Glutamatergic neuron (in vitro differentiated cells): ENCODE measurements at regions not wholly inside any gene's neighbourhood (a gene's known extent, or its start where the extent isn't known, plus 50 kb on each side); places are given as distances from the start of the nearest gene placed in this dataset.

Experiments
- DNase-seq: peaks from one replicate; pipeline ENCODE4 v3.0.0; 2022
- H3K27ac Mint-ChIP-seq: one replicate; pipeline ENCODE4 v1.8.0; 2020; ENCODE audit warnings: mild to moderate bottlenecking, mixed read lengths, inconsistent platforms; ENCODE audit not compliant: unreplicated experiment
- H3K27me3 Mint-ChIP-seq: one replicate; pipeline ENCODE4 v1.8.0; 2020; ENCODE audit warnings: mild to moderate bottlenecking, moderate library complexity, mixed read lengths, inconsistent platforms; ENCODE audit not compliant: unreplicated experiment
- H3K36me3 Mint-ChIP-seq: one replicate; pipeline ENCODE4 v1.8.0; 2020; ENCODE audit warnings: mild to moderate bottlenecking, mixed read lengths, inconsistent platforms; ENCODE audit not compliant: unreplicated experiment
- H3K4me1 Mint-ChIP-seq: one replicate; pipeline ENCODE4 v1.8.0; 2020; ENCODE audit warnings: mild to moderate bottlenecking, low read depth, mixed read lengths, inconsistent platforms; ENCODE audit not compliant: unreplicated experiment
- H3K4me3 Mint-ChIP-seq: one replicate; pipeline ENCODE4 v1.8.0; 2020; ENCODE audit warnings: mild to moderate bottlenecking, mixed read lengths, inconsistent platforms; ENCODE audit not compliant: unreplicated experiment
- H3K9me3 Mint-ChIP-seq: one replicate; pipeline ENCODE4 v1.8.0; 2020; ENCODE audit warnings: mild to moderate bottlenecking, moderate library complexity, mixed read lengths, inconsistent platforms; ENCODE audit not compliant: unreplicated experiment
- TF ChIP-seq, protein P1 (sequence below): fragments of 200-600 bp; sonication (generic); IDR thresholded peaks from one replicate; pipeline ENCODE4 v1.5.0; 2021; ENCODE audit not compliant: partially characterized antibody, unreplicated experiment

DNA sequence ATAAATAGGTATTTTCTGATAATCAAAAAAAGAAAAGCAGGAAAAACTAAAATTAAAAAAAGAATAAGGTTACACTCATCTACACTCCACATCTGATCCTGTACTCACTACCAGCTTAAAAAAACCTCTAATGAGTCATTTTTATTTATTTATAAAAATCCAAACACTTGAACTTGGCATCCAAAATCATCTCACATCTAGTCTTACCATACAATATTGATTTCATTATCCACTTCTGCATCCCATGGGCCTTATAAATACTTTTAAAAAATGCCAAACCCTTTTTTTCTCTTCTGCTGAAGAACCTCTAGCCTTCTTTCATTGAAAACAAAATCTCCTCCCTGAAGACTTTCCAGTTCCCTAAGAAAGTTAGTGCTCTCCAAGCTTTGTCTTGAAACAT is 109.7 kb downstream of the TMTC3 start:
- no peak for DNase-seq
- Mint-ChIP-seq H3K9me3 (no peaks in the 10 kb centered on the region), H3K27ac (no peak overlapping the region), H3K4me3 (no peak overlapping the region), H3K27me3 (no peaks in the 10 kb centered on the region), H3K4me1 (no peaks in the 10 kb centered on the region), H3K36me3 (no peaks in the 10 kb centered on the region)
- TF ChIP-seq, protein P1, sequence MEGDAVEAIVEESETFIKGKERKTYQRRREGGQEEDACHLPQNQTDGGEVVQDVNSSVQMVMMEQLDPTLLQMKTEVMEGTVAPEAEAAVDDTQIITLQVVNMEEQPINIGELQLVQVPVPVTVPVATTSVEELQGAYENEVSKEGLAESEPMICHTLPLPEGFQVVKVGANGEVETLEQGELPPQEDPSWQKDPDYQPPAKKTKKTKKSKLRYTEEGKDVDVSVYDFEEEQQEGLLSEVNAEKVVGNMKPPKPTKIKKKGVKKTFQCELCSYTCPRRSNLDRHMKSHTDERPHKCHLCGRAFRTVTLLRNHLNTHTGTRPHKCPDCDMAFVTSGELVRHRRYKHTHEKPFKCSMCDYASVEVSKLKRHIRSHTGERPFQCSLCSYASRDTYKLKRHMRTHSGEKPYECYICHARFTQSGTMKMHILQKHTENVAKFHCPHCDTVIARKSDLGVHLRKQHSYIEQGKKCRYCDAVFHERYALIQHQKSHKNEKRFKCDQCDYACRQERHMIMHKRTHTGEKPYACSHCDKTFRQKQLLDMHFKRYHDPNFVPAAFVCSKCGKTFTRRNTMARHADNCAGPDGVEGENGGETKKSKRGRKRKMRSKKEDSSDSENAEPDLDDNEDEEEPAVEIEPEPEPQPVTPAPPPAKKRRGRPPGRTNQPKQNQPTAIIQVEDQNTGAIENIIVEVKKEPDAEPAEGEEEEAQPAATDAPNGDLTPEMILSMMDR, result no peak

GRCh38 chr12:88253371-88253978 is 111.4 kb downstream of the TMTC3 start:
- no peak for DNase-seq
- Mint-ChIP-seq H3K4me1 (no peaks in the 10 kb centered on the region), H3K27ac (no peak overlapping the region), H3K36me3 (no peaks in the 10 kb centered on the region), H3K9me3 (no peaks in the 10 kb centered on the region), H3K4me3 (no peak overlapping the region), H3K27me3 (no peaks in the 10 kb centered on the region)
- TF ChIP-seq, protein P1, result no peak

DNA sequence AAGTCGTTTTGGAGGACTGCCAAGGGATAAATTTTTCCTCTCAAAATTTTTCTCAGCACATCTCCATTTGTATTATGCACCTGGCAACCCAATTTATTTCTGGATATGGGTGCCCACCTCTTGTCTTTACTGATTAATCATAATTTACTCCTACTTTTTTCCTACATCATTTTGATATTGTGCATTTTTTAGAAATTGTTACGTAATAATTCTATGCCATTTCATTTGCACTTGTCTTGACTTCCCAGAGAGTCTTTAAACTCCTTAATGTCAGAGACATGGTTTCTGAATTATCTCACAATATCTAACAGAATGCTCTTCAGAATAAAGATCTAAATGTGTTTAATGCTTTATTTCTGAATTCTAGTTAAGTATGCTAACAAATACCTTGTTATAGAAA is 113.1 kb downstream of the TMTC3 start:
- TF ChIP-seq, protein P1, result no peak
- no peak for DNase-seq
- no peaks in the 10 kb centered on the region for H3K36me3 Mint-ChIP-seq
- H3K9me3 Mint-ChIP-seq, result no peaks in the 10 kb centered on the region
- no peaks in the 10 kb centered on the region for H3K27me3 Mint-ChIP-seq
- no peak overlapping the region for H3K4me3 Mint-ChIP-seq
- H3K4me1 Mint-ChIP-seq, result no peaks in the 10 kb centered on the region
- no peak overlapping the region for H3K27ac Mint-ChIP-seq

GRCh38 chr12:88255847-88256246 is 113.7 kb downstream of the TMTC3 start:
- Mint-ChIP-seq H3K4me1 (no peaks in the 10 kb centered on the region), H3K36me3 (no peaks in the 10 kb centered on the region), H3K27me3 (no peaks in the 10 kb centered on the region), H3K4me3 (no peak overlapping the region), H3K27ac (no peak overlapping the region), H3K9me3 (no peaks in the 10 kb centered on the region)
- no peak for DNase-seq
- TF ChIP-seq, protein P1, result no peak

GRCh38 chr12:88258396-88258795 is 116.3 kb downstream of the TMTC3 start:
- Mint-ChIP-seq H3K27me3 (no peaks in the 10 kb centered on the region), H3K9me3 (no peaks in the 10 kb centered on the region), H3K4me3 (no peak overlapping the region), H3K36me3 (no peaks in the 10 kb centered on the region), H3K27ac (no peak overlapping the region), H3K4me1 (no peaks in the 10 kb centered on the region)
- TF ChIP-seq, protein P1, result no peak
- DNase-seq, result no peak
